ENCODE measurements at regions not wholly inside any gene's neighbourhood (a gene's known extent, or its start where the extent isn't known, plus 50 kb on each side); places are given as distances from the start of the nearest gene placed in this dataset.

GRCh38 chr9:107212613-107213012 is 70.5 kb upstream of the RAD23B start:
- DNase-seq, result no peak

DNA sequence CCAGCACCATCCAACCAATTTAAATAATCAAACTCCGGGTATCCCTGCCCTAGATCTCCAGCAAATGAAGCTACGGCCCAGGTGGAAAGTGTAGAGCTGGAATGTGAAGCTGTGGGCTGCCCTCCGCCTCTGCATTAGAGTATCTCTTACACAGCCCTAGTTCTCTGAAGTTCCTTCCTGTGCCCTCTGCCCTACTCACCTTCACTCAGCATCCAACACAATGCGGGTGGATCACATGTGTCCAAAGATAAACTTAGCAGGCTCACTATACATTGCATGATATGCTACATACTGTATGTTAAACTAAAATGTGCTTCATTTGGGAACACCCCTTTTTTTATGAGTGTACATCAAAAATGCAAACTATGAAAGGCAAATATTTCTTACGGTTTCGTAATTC is 70.0 kb upstream of the RAD23B start:
- DNase-seq, result no peak

DNA sequence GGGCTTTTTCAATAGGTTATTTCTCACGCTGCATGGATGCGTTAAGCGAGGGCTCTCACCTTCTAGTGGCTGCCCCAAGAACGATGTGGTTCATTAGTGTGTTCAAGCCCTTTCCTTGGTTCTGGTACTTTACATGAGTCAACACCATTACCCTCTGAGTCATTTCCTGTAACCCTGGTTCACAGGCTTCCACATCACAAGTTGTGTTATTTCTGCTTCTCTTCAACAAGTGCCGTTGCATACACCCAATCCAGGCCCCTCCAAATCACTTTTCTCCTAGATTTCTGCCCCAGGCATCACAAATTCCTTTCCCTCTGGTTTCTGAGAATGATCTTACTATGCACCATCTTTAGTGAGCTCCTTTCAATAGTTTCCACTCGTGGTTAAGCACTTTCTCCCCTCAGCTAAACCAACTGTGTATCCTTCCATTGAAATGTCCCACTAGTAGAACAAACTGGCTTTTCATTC is 69.5 kb upstream of the RAD23B start:
- DNase-seq, result no peak

- DNase-seq, result no peak
Observed at GRCh38 chr9:107214381-107214780, 68.7 kb upstream of the RAD23B start.

DNA sequence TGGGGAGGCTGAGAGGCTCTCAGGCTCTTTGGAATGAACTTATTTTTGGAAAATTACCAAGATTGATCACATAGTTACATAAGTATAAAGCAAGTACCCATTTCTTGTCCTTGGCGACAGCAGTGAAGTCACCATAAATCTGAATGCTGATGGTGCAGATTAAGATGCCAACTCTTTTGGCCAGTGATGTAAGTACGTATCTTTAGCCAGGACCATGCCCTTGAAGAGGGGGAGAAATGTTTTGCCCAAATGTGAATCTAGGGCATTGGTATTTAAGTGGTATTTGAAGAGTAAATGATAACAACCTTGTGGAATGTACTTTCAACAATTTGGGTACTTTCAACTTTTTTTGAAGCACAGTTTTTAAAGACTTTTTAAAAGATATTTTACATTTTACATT is 68.2 kb upstream of the RAD23B start:
- no peak for DNase-seq

- DNase-seq, result no peak
Observed at GRCh38 chr9:107215381-107215780, 67.7 kb upstream of the RAD23B start.

DNA sequence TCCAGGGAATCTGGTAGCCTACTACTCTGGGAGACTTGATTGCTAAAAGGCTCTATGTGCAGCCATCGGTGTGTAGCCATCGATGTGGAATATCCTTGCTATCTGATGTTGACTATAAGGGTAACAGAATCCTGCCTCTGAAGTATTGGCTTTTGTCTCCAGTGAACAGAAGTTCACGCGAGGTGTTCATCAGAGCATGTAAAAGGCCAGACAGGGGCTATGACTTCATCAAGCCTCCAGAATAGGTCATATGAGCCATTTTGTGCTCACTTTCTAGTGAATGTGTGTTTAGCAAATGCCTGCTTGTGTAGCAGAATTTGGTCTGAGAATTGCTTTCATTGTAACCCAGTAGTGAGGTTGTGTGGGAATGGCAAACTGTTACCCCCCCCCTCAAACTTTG is 66.8 kb upstream of the RAD23B start:
- DNase-seq, result no peak

DNA sequence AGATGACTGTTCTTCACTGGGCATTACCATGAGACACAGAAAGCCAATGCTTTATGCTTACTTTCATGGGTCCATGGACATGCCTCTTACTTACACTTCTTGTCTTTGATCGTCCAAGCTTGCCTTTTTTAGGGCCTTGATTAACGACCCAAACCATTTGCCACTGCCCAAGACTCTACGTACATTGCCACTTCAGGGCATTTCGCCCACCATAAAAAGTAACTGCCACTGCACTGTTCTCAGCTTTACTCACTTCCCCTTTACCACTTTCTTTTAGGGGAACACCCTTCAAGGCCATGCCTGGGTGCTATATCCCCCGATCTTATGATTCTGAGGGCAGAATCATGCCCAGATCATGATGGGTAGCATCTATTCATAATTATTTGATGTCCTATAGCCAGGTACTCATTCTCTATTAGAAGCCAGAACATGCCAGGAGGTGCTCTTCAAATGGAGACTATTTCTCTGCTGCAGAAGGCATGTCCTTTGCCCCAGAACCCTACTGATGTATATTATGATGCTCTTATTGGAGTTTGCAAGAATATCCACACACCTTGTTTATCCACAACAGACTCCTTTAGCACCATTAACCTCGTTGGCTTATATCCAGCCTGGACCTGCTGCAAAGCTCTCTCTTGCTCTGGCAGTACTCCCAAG is 64.1 kb upstream of the RAD23B start:
- no peak for DNase-seq

- DNase-seq, result no peak
Observed at GRCh38 chr9:107219486-107220077, 63.5 kb upstream of the RAD23B start.

DNA sequence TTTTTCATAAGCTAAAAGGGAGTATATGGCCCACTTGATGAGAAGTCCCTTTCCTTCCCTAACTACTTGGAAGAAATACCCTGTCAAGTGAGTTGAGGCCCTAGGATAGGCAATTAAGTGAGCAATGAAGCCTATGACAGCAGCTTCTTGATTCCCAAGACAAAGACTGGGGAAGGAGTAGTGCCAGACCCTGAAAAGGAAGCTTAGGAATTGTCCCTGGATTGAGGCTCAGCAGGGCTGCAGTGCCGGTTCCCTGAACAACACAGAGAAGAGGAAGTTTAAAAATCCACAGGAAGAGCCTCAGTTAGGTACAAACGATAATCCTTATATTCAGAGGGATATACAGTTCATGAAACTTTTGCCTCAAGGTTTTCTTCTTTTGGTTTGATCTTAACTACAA is 61.8 kb upstream of the RAD23B start:
- no peak for DNase-seq

- DNase-seq, result peak; percentile 30
Observed at GRCh38 chr9:107222020-107222522, 61.0 kb upstream of the RAD23B start.

- no peak for DNase-seq
Observed at GRCh38 chr9:107223381-107223780, 59.7 kb upstream of the RAD23B start.

GRCh38 chr9:107224252-107224651 is 58.8 kb upstream of the RAD23B start:
- no peak for DNase-seq

- no peak for DNase-seq
Observed at GRCh38 chr9:107226421-107226820, 56.7 kb upstream of the RAD23B start.

DNA sequence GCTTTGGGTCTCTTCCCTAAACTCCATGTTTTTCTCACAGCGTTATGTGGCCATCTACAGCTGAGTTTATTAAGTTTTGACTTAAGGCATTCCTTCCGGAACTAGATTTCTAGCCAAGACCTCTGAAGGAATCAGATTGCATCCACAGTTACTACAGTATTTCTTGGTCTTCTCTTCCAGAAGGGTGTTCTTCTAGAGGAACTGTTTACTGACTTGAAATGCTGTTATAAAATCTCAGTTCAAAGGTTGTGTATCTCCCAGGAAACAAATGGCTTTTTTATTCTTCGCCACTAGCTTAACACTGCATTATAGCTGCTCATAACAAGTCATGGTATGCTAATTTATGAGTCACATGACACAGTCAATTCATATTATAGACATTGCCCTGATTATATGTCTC is 55.3 kb upstream of the RAD23B start:
- no peak for DNase-seq

DNA sequence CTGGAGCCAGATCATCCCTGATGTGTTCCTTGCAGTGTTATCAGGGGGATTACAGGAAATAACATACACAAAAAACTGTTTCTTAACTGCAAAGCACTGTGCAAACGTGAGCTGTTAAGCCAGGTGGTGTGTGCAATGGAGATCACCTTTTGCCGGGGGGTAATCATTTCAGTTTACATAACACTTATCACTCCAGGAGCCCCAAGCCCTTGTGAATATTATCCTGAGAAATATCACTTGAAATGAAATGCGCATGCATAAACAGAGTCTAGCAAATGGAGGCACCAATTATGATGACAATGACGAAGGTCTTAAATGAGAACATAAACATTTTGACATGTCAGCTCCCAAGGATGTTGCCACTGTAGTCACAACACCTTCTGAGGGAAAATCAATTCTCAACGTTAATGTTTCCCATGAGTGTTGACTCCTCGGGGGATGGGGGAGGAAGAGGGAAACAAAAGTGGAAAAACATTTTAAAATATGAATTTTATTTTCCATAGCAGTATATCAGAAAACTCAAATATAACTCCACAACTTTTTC is 54.5 kb upstream of the RAD23B start:
- DNase-seq, result no peak

DNA sequence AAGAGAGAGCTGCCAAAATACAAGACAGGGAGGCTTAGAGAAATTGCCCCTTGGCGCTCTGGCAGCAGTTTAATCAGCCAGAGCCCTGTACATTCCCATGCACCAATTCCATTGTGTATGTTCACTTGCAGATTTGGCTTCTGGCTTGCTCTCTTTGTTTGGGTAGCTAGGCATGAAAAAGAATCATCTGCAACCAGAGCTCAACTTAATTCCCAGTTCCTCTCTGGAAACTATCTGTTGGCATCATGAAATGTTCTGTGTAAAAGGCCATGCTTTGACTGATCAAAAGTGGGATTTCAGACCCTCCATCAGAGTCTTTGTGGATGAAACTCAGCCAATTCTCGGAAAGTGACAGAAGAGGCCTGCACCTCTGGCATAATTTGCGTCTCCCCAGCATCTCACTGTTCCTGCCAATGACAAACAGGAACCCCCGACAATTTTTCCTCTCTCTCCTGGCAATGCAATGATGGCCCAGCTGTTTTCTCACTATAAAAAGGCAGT is 53.8 kb upstream of the RAD23B start:
- DNase-seq, result no peak

All from right kidney (tissue), 1 donor.